GM18517 (cell line): ENCODE measurements at regions not wholly inside any gene's neighbourhood (a gene's known extent, or its start where the extent isn't known, plus 50 kb on each side); places are given as distances from the start of the nearest gene placed in this dataset.

ENCODE experiments used
- ATAC-seq: cut with Tn5 transposase; IDR thresholded peaks from one replicate; pipeline ENCODE4 v1.9.1; 2021; ENCODE audit warnings: mild to moderate bottlenecking, moderate library complexity; ENCODE audit not compliant: unreplicated experiment

DNA sequence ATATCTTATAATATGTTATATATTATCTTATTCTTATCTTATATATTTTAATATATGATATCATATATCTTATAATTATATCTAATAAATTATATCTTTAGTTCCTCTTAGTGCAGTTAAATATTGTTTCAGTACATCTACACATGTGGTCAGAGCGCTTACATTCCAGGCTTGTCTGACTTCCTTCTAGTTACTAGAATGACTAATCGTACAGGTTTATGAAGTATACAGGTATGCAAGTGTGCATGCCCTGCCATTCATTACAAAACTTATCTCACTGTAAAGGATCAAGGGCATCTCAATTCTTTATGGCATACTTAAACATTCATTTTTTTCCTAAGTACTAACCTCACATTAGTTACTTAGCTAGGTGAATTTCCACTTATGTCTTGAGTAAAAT is 1278.0 kb upstream of the MAP3K7 start:
- no peak for ATAC-seq

DNA sequence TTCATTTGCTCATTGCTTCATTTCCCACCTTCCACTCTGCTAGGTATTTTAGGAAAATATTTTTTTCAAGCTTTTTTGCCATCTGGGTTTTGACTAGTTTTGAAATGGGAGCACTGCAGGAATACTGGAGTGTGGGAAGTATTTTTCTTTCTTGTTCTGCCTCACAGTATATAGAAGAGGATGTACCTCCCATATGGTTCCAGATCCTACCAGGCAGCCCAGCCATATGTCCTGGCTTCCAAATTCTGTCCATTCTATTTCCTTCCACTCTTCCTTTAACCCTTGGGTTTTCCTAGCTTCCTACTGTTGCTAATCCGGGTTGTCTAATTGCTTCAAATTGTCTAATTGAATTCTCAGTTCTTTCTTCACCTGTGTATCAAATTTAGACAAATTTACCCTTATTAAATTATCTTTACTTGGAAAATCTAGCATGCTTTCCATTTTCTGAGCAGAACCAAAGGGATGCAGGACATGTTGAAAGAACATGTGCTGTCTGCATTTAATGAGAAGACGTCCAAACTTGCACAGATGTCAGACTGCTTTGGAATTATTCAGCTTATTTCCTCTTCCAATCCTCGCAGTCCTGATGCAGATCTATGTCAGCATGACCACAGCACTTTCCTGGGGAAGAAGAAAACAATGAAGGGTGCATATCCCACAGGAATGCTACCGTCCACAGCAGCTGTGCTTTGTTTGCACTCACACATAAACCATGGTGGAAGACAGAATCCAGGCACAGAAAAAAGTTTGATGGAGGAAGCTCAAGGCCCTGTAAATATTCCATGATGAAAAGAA is 1273.9 kb upstream of the MAP3K7 start:
- ATAC-seq: no peak

DNA sequence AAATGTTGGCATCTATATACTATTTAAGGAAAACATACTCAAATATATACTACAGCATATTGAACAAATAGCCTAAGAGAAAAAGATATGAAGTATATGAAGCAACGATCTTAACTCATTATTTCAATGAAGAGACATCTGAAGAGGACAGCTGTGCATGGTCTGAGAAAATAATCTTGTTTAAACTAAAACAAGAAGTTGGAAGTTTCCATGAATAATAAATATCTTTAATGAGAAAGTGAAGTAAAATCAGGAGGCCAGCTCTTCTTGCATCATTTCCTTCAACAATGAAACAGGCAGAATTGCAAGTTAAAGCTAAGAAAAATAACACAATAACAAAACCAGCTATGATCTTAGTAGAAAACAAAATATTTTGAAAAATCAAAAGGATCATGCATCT is 1265.4 kb upstream of the MAP3K7 start:
- no peak for ATAC-seq

DNA sequence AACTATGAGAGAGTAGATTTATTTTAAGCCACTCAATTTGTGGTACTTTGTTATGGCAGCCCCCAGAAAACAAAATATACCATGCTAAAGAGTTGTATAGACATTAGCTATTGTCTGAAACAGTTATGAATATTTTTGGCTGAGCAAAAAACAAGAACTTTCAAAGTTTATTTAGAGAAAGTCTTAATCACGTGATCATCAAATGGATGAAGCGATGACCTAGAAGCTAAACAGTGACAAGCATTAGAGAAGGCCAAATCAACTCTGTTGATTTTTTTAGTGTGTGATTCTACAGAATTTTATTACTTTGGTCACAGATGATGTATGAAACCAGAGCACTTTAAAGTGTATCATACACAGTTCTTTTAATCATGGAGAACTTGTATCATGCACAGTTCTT is 1247.9 kb upstream of the MAP3K7 start:
- no peak for ATAC-seq

DNA sequence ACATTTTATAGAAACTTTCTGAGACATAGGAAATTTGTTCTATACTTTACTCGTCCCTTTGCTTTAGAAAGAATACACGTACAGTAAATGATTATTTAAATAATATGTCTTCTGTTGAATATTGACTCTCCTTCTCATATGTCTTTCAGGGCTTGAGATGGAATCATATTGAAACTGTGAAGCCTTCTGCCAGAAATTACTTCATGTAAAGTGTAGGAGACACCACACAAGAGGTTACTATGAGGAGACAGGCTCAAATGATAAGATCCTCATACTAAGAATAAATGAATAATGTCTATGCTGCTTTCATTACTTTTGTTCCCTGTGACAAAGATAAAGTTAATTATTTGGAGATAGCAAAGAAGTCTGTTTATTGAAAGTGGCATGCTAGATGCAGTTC is 1240.3 kb upstream of the MAP3K7 start:
- ATAC-seq: no peak

DNA sequence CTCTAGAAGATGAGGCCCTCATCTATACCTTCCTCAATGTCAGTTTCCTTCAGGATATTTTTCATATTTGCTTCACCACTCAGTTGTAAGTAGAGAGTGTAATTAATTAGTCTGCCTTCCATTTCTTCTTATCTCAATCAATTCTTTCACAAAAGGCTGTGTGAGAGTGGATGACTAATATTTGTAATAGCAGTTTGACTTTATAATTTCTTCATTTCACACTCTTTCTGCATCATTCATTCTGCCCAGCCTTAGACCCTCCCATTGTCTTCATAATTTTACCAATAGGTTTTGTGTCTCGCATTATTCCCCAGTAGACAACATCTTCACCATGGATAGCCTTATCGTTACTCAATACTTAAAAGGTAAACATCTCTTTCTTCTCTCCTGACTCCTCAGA is 1239.3 kb upstream of the MAP3K7 start:
- no peak for ATAC-seq

DNA sequence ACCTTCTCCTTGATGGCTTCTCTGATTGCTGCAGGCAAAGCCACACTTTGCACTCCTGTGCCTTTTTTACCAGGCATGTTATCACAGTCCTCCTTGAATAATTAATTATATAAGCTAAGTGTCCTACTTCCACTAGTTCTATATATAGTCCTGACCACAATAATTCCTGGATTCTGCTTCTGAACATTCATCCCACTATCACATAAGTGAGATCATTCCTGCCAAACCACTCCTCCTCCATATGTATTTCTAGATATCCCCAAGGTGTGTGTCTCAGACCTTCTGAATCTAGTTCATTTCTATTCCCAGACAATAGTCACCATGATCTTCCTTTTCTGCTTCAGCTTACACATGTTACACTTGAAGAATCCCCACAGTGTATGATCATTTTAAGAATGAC is 1237.5 kb upstream of the MAP3K7 start:
- ATAC-seq: no peak

DNA sequence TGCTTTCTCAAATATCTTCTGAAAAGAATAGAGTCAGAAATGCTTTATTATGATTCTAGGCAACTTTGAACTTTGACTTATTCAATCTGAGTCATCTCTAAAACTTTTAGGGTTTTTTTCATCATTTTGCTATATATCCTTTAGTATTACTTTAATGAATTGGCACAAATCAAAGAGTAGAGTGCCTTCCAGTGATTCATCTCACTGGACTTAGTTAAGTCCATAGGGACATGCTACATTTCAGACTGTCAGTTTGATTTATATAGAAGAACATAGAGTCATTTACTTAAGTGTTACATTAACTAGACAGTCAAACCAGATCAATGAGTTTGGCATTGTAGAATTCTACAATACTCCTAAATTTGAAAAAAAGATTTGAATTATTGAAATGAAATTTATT is 1235.7 kb upstream of the MAP3K7 start:
- ATAC-seq: no peak

DNA sequence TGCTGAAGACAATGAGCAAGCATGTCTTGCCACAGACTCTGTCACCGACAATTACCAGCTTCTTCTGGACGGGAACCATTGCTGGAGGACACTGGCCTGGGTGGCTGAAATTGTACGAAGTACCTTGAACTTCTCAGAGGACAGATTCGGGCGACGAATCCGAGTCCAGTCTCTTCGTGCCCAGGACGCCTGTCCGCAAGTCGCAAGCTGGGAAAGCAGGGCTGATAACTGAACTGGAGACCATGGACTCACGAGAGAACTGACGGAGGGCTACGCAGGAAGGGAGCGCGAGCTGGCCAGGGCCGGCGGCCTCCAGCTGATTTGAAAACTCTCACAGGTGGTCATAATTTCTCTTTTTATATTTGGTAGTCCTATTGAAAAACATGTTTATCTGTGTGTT is 1229.5 kb upstream of the MAP3K7 start:
- ATAC-seq: no peak

DNA sequence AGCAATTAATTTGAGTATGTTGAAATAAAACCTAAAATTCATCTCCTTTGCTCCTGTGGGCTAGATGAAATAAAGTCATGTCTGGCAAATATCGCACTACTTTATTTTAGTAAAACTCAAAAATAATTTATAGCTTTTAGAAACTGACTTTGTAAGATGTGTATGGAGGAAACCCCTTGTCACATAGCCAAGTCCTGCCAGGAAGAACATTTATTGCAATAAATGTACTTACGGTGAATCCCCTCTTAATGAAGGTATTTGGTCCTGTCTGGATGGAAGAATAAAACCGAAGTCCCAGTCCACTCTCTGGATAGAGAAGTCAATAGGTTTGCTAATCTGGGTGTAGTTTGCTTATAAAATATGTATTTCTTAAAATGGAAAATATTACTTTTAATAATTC is 1226.8 kb upstream of the MAP3K7 start:
- ATAC-seq: no peak

DNA sequence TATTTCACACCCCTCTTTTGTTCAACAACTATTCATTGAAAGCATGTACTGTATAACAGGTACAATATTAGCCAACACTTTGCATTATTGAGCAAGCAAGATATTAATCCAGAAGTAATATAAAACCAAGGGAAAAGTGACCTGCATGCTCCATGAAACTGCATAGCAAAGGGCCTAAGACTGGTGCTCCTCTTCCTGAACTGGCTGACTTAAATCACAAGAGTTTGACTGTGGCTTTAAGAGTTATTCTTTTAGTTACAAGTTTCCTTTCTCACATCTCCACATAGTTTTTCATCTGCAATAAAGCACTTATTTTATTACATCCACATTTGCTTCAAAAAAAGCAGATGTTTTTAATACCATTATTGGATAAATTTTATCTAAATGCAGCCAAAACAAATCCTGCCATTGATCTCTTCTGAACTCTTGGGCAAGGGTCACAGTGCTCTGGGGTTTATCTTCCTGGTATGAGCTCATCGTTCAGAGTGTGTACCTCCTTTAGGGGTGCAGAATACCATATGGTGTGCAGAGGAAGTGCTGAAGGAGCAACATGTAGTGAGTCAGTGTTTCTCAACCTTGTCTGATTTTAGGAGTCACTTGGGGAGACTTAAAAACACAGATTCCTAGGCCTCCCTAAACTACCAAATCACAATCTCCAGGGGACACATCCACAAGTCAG is 1225.9 kb upstream of the MAP3K7 start:
- ATAC-seq: no peak

DNA sequence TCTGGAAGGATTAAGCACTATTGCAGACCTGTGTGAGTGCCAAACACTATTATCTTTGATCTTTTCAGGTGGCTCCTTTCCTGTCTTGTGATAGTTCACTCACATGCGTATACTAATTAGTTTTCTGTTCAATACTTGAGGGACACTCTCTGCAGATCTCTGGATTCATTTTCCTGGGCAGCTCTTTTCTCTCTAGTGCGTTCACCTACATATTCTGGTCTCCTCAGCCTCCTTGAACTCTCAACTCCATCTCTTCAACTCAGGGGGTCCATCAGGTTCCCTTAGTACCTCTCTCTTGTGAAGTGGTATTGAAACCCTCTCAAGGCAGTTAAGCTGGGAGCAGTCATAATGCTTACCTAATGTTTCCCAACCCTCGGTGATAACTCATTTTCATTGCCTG is 1218.1 kb upstream of the MAP3K7 start:
- no peak for ATAC-seq

DNA sequence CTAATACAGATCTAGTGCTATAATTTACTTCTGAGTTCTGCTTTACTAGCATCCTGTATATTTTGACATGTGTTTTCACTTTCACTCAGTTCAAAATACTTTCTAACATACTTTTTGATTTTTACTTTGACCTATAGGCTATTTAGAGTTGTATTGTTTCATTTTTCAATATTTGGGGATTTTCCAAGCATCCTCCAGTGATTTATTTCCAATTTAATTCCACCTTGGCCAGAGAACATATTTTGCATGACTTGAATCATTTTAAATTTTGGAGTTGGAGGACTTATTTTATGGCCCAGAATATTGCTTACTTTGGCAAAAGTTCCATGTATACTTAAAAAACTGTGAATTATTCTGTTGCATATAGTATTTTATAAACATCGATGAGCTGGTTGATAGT is 1215.6 kb upstream of the MAP3K7 start:
- no peak for ATAC-seq

DNA sequence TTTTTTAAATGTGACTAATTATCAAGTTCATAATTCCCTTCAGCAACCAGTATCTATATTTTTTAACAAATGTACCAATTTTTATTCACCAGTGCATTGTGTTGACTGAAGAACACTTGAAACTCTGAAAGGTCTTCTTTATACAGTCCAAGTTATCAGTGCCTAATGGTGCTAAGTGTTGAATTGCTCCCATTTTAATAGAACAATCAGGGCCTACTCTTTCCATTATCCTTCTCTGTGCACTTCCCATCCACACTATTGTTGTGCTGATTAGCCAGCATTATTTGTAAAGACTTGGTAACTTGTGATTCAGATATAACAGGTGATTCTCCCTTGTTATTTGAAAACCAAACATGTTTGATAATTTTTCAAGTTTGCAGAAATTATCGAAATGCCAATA is 1209.7 kb upstream of the MAP3K7 start:
- no peak for ATAC-seq

DNA sequence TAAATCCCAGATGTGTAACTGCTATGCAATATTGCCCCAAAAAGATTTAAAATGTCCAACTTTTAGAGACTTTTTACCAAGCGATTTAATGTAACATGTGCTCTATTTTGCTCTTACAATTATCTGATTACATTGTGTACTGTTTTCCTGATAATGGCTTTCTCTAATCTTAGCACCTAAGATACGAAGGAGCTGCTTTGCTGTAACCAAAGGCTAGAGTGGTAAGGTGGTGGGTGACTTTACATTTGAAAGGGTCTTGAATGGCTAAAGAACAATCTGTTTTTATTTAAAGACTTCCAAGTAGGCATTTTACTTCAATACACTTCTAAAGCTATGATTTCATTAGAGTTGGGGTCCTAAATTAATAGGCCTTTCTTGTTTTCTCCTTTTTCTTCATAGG is 1201.6 kb upstream of the MAP3K7 start:
- no peak for ATAC-seq

DNA sequence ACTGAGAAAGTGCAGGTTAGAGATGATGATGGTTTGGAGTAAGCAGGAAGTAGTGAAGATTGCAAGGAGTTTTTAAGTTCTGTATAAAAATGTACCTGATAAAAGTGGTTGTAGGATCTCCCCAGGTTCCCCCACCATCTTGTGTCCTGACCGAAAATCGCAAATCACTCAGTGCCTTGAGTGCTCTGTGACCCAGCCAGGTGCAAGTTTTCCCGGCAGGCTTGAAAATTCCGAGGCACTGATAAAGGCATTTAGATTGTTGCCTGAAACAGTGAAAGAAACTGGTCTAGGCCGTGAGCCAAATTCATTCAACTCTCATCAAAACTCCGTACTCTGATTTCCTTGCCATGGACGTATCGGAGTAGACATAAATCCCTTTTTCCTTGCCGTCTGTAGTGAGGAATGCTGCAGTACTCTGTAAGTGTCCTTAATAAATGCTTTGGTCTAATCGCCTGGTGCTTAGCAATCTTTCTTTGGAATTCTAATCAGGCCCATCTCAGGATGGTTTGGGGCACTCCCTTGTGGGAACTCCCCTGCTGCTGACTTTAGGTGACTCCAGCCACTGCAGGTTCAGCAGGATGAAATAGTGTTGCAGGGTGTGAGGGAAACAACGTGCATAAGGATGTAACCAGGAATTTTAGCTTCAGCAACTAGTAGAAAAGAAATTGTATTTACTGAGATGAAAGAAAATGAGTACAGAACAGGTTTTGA is 1199.8 kb upstream of the MAP3K7 start:
- ATAC-seq: no peak

DNA sequence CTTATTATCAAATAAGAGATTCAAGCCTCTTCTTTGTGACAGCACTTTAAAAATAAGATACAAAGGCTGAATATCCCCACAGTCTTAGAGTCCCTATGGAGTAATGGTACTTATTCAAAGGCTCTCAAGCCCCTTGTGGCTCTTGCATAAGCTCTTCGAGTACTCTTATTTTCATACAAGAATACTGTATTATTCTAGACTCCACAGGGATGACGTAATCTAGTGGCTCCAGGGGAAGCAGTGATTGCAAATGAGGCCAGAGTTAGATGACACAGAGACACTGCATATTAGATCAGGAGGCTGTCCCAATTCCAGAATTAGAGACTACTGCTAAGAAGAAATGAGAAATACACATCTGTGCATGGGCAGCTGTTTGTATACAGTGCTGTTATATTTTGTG is 1195.9 kb upstream of the MAP3K7 start:
- no peak for ATAC-seq

DNA sequence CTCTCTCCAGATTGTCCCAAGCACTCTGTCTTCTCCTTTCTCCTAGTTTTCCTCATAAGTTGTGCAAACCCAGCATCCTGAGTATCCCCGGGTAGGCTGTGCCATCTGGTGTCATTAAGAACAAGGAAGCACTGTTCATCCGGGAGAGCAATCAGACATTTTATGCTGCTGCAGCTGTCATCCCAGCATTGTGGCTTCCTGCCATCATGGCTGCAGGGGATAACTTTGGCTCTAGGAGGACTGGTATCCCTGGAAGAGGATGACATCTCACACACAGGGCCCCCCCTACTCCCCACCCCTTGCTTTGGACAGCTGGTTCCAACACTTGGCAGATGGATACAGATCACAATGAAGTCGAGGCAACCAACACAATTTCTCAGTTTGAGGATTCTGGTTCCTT is 1195.1 kb upstream of the MAP3K7 start:
- ATAC-seq: no peak

DNA sequence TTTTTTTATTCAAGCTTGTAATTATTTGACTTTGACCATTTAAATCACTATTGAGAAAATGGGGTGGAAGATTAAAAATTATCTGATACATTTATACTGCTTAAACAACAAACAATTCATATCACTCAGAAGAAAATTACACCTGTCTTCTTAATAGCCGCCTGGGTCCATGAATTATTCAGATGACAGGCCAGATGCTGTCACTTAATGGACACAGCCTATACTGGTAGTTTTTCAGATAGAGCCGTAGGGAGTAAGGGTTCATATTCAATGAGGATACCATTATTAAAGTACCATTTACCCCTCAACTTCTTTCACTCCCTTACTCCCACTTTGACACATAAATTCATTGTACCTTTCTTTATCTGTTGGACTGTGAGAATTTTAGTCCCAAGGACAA is 1193.4 kb upstream of the MAP3K7 start:
- no peak for ATAC-seq

DNA sequence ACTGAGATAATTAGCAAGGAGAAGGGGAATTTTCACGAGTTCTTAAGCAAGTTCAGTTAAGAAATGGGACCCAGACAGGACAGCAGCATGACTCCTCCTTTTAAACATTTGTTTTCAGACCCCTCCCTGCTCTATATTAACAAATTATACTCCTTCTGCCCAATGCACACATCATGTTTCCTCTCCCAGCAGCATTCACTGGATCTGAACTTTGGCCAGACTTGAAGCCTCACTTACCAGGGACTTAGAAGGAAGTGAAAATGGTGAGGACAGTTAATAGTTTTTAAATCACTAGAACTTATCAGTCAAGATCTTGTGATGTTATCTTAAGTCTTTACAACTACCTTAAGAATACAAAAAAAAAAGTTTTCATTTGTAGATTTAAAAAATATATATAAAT is 1174.7 kb upstream of the MAP3K7 start:
- ATAC-seq: no peak

DNA sequence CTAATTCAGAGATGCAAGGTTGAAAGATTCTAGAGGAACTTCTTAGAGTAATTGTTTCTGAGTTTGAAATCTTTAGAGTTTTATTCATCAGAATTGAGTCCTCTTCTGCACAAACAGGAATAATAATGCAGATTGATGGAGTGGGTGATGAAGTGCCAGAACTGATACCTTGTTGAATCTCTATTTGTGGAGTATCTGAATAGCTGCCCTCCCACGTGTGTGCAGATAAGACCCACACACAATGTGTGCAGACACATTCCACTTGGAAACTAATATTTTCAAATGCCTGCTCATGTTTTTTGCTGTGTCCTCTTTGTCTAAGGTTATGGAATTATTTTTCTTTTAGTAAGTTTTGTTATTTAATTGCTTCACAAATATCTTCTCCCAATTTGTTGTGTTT is 1167.8 kb upstream of the MAP3K7 start:
- no peak for ATAC-seq

DNA sequence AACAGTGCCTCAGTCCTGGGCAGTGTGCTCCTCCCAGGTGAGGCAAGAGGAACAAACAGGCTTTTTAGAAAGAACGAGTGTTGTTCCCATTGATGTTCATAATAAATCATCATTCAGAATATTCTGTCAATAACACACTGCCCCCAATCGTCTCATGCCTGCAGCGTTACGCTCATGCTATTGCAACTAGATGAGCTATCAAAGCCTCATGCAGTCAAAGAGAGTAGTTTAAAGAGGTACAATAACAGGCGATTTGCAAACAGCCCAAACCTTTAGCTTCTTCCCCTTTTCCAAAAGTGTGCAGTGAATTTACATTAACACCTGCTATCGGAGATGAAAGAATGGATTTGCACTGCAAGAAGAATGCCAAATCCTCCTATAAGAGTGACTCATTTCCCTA is 1164.7 kb upstream of the MAP3K7 start:
- ATAC-seq: no peak
